Keratinocyte (primary cell): ENCODE measurements at regions not wholly inside any gene's neighbourhood (a gene's known extent, or its start where the extent isn't known, plus 50 kb on each side); places are given as distances from the start of the nearest gene placed in this dataset.

Experiments
- DNase-seq: peaks from one replicate; pipeline ENCODE4 v3.0.0-alpha.2; 2011; ENCODE audit warnings: low read depth, missing footprints, low spot score
- FAIRE-seq: peaks from 2 replicates; lab custom pipeline; 2011; peaks lifted over from hg19 to GRCh38; lab: Jason Lieb, UNC
- H2AFZ ChIP-seq: 2 replicates; pipeline ENCODE4 v1.6.0; 2012; ENCODE audit warnings: low read length, control low read depth, inconsistent platforms; ENCODE audit not compliant: control insufficient read depth
- H3K27ac ChIP-seq: 2 replicates; pipeline ENCODE4 v1.5.1; 2011; ENCODE audit warnings: low read length; ENCODE audit not compliant: control insufficient read depth, insufficient read depth
- H3K27me3 ChIP-seq: 3 replicates; pipeline ENCODE4 v1.6.0; 2011; ENCODE audit warnings: low read length; ENCODE audit not compliant: control insufficient read depth, insufficient read depth; ENCODE audit errors: extremely low read depth
- H3K36me3 ChIP-seq, 2 experiments: 2 replicates in 1 of 2; 3 replicates in 1 of 2; pipeline ENCODE4 v1.5.1; 2011; ENCODE audit warnings: low read length in 2 of 2, mild to moderate bottlenecking in 1 of 2; ENCODE audit not compliant: control insufficient read depth in 2 of 2, insufficient read depth in 2 of 2; ENCODE audit errors: extremely low read depth in 1 of 2
- H3K4me1 ChIP-seq: 3 replicates; pipeline ENCODE4 v1.5.1; 2011; ENCODE audit warnings: low read length; ENCODE audit not compliant: control insufficient read depth, insufficient read depth; ENCODE audit errors: extremely low read depth
- H3K4me2 ChIP-seq: 3 replicates; pipeline ENCODE4 v1.6.0; 2011; ENCODE audit warnings: low read depth, low read length; ENCODE audit not compliant: control insufficient read depth, insufficient read depth; ENCODE audit errors: extremely low read depth
- H3K4me3 ChIP-seq, 3 experiments: fragments of 200-600 bp in 1 of 3; sonication (generic) in 1 of 3; 2 replicates in 2 of 3; 3 replicates in 1 of 3; pipeline ENCODE4 v1.5.1; 2011 to 2016; ENCODE audit warnings: low read length in 3 of 3, mild to moderate bottlenecking in 3 of 3, control low read depth in 2 of 3, inconsistent platforms in 1 of 3, low read depth in 1 of 3, mixed read lengths in 1 of 3, mixed run types in 1 of 3, moderate library complexity in 1 of 3; ENCODE audit not compliant: control insufficient read depth in 2 of 3, insufficient read depth in 2 of 3; ENCODE audit errors: extremely low read depth in 1 of 3
- H3K79me2 ChIP-seq: 2 replicates; pipeline ENCODE4 v1.6.0; 2012; ENCODE audit warnings: low read length; ENCODE audit not compliant: control insufficient read depth, insufficient read depth
- H3K9ac ChIP-seq: 3 replicates; pipeline ENCODE4 v1.6.0; 2011; ENCODE audit warnings: low read length; ENCODE audit not compliant: control insufficient read depth, insufficient read depth; ENCODE audit errors: extremely low read depth
- H3K9me1 ChIP-seq: 3 replicates; pipeline ENCODE4 v1.6.0; 2011; ENCODE audit warnings: low read length; ENCODE audit not compliant: control insufficient read depth, insufficient read depth; ENCODE audit errors: extremely low read depth
- H3K9me3 ChIP-seq: 2 replicates; pipeline ENCODE4 v1.5.1; 2012; ENCODE audit warnings: low read depth, low read length; ENCODE audit not compliant: control insufficient read depth
- H4K20me1 ChIP-seq: 3 replicates; pipeline ENCODE4 v1.6.0; 2011; ENCODE audit warnings: low read length; ENCODE audit not compliant: control insufficient read depth, insufficient read depth; ENCODE audit errors: extremely low read depth
- EZH2 ChIP-seq: IDR thresholded peaks from one replicate; pipeline ENCODE4 v1.6.1; 2012; ENCODE audit warnings: inconsistent platforms, mild to moderate bottlenecking, low read length, moderate library complexity
- dilution Hi-C: fragments of 300-500 bp; cut with MboI; formaldehyde crosslinking; loops from one replicate; pipeline ENCODE4 v1.7.0; 2020; ENCODE audit warnings: low sequenced_read_pairs; ENCODE audit not compliant: extremely low pct_ligation_motif_present
- TF ChIP-seq, protein P1 (sequence below), 3 experiments: IDR thresholded peaks in 1 of 3; conservative IDR thresholded peaks in 1 of 3; optimal IDR thresholded peaks in 1 of 3; 2 replicates in 2 of 3; 3 replicates in 1 of 3; pipeline versions ENCODE3 to v1.5.1; 2011; ENCODE audit warnings: low read length in 3 of 3, mild to moderate bottlenecking in 3 of 3, moderate library complexity in 2 of 3, control low read depth in 1 of 3, inconsistent platforms in 1 of 3; ENCODE audit not compliant: insufficient read depth in 2 of 3; ENCODE audit errors: extremely low read depth in 1 of 3

DNA sequence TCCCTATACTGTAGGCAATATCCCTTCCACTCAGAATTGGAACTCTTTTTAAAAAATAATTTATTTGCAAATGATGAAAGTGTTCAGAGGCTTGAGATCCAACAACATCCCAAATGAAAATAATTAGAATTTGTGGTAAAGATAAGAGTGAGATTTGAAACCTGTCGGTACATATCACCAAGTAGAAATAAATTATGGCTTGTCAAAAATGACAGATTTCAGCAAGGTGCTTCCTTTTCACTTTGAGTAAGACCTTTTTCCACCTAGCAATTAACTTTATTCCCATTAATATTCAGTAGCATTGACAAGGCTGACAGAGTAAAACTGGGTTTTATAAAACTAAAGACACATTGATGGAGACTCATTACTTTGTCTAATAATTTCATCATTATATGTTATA is 107.7 kb upstream of the PRKD1 start:
- H3K9me1 ChIP-seq = no peaks in the 10 kb centered on the region
- dilution Hi-C loops = no loop called here
- no peaks in the 10 kb centered on the region for H3K79me2 ChIP-seq
- no peak overlapping the region for H2AFZ ChIP-seq
- H3K9ac ChIP-seq = no peak overlapping the region
- TF ChIP-seq EZH2 = no peak
- TF ChIP-seq, protein P1, sequence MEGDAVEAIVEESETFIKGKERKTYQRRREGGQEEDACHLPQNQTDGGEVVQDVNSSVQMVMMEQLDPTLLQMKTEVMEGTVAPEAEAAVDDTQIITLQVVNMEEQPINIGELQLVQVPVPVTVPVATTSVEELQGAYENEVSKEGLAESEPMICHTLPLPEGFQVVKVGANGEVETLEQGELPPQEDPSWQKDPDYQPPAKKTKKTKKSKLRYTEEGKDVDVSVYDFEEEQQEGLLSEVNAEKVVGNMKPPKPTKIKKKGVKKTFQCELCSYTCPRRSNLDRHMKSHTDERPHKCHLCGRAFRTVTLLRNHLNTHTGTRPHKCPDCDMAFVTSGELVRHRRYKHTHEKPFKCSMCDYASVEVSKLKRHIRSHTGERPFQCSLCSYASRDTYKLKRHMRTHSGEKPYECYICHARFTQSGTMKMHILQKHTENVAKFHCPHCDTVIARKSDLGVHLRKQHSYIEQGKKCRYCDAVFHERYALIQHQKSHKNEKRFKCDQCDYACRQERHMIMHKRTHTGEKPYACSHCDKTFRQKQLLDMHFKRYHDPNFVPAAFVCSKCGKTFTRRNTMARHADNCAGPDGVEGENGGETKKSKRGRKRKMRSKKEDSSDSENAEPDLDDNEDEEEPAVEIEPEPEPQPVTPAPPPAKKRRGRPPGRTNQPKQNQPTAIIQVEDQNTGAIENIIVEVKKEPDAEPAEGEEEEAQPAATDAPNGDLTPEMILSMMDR (optimal IDR thresholded peaks at IDR 0.05 in 1 of 3, IDR thresholded peaks at IDR 0.05 in 1 of 3, conservative IDR thresholded peaks at IDR 0.05 in 1 of 3; ENCODE audit: extremely low read depth in 1 of 3, insufficient read depth in 2 of 3, low read length in 3 of 3) = no peak
- no peak overlapping the region for H3K4me3 ChIP-seq
- no peaks in the 10 kb centered on the region for H3K4me1 ChIP-seq
- FAIRE-seq (no peak), DNase-seq (no peak)
- no peak overlapping the region for H3K27ac ChIP-seq
- no peaks in the 10 kb centered on the region for H4K20me1 ChIP-seq
- H3K36me3 ChIP-seq = no peaks in the 10 kb centered on the region
- H3K9me3 ChIP-seq = no peaks in the 10 kb centered on the region
- no peaks in the 10 kb centered on the region for H3K27me3 ChIP-seq
- no peak overlapping the region for H3K4me2 ChIP-seq

DNA sequence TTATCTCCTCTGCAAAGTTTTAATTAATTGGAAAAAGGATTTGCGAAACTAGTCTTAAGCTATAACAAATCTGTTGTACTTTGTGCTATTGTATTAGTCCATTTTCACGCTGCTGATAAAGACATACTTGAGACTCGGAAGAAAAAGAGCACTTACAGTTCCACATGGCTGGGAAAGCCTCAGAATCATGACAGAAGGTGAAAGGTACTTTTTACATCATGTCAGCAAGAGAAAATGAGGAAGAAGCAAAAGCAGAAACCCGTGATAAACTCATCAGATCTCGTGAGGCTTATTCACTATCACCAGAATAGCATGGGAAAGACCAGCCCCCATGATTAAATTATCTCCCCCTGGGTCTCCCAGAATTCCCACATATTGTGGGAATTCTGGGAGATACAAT is 118.1 kb upstream of the PRKD1 start:
- Histone ChIP-seq H3K79me2 (no peaks in the 10 kb centered on the region), H2AFZ (no peak overlapping the region), H3K9me1 (no peaks in the 10 kb centered on the region), H3K4me1 (no peaks in the 10 kb centered on the region), H3K9ac (no peak overlapping the region), H3K36me3 (no peaks in the 10 kb centered on the region), H3K4me2 (no peak overlapping the region), H3K27ac (no peak overlapping the region), H3K9me3 (no peaks in the 10 kb centered on the region), H3K4me3 (no peak overlapping the region), H4K20me1 (no peaks in the 10 kb centered on the region), H3K27me3 (no peaks in the 10 kb centered on the region)
- FAIRE-seq (no peak), DNase-seq (no peak)
- dilution Hi-C loops = no loop called here
- TF ChIP-seq, protein P1 (optimal IDR thresholded peaks at IDR 0.05 in 1 of 3, IDR thresholded peaks at IDR 0.05 in 1 of 3, conservative IDR thresholded peaks at IDR 0.05 in 1 of 3; ENCODE audit: extremely low read depth in 1 of 3, insufficient read depth in 2 of 3, low read length in 3 of 3) = no peak
- no peak for TF ChIP-seq EZH2
